ENCODE measurements at regions not wholly inside any gene's neighbourhood (a gene's known extent, or its start where the extent isn't known, plus 50 kb on each side); places are given as distances from the start of the nearest gene placed in this dataset.

DNA sequence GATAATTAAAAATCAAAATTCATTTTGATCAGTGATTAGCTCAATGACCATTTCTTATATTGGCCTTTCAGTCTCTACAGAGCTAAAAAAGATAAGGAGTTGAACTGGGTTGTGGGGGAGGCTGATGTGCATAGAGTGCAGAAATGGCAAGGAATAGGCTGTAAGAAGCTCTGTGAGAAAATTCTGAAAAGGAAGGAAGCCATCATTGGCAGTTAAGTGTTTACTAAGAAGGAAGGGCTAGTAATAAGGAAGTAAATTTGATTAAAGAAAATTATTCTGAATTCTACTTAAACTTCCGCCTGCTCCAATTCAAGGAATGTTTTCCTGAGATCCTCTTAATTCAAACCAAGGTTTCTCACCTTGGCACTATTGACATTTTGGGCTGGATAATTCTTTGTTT lies 187.5 kb downstream of the MZT1 start:
- H3K27me3 Mint-ChIP-seq, result no peaks in the 10 kb centered on the region
- H3K4me1 Mint-ChIP-seq, result no peaks in the 10 kb centered on the region
- H3K9me3 Mint-ChIP-seq, result peaks cover 4% of the 10 kb centered on the region
- H3K4me3 Mint-ChIP-seq, result no peak overlapping the region
- no peak for DNase-seq (ENCODE audit: low spot score in 2 of 2)
- no peak overlapping the region for H3K27ac Mint-ChIP-seq (ENCODE audit: low read depth)
- ATAC-seq (replicated peaks; ENCODE audit: extremely low read depth, poor library complexity, severe bottlenecking), result no peak
- no peaks in the 10 kb centered on the region for H3K36me3 Mint-ChIP-seq (ENCODE audit: insufficient read depth)

DNA sequence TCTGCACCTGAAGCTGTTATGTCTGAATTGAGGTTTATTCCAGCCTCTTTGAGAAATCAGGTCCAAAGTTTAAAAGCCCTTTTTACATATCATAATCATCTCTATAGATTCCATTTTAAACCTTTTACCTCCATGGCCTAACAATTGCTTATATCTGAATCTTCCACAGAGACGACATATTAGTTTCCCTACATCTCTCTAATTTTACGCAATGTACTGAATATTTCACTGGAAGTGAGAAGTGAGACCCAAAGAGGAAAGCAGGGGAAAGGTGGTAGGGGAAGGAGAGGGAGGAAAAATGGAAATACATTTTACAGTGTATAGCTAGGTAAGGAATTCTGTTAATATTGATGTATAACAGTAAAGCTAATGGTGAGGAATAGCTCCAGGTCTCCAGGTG lies 189.6 kb downstream of the MZT1 start:
- H3K27ac Mint-ChIP-seq (ENCODE audit: low read depth), result no peak overlapping the region
- ATAC-seq (replicated peaks; ENCODE audit: extremely low read depth, poor library complexity, severe bottlenecking) (no peak), DNase-seq (ENCODE audit: low spot score in 2 of 2) (no peak)
- H3K27me3 Mint-ChIP-seq, result no peaks in the 10 kb centered on the region
- H3K4me1 Mint-ChIP-seq, result no peaks in the 10 kb centered on the region
- no peak overlapping the region for H3K4me3 Mint-ChIP-seq
- no peaks in the 10 kb centered on the region for H3K9me3 Mint-ChIP-seq
- H3K36me3 Mint-ChIP-seq (ENCODE audit: insufficient read depth), result no peaks in the 10 kb centered on the region

DNA sequence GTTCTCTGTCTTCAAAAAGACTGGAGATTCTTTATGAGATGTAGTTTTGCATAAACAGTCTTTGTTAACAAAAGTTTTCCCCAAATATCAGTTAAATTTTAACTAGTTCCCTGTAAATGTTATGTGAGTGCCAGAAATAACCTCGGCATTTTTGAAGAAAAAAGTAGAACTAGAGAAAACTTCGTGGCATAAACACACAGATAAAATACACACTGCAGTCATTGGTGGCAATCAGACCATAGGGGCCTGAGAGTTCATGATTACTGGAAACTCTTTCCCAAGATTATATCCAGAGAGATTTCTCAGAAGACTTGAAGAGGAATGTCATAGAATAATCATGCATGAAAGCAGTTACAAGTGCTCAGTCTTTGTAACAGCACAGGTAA lies 190.0 kb downstream of the MZT1 start:
- Mint-ChIP-seq H3K27ac (ENCODE audit: low read depth) (no peak overlapping the region), H3K4me3 (no peak overlapping the region), H3K4me1 (no peaks in the 10 kb centered on the region), H3K36me3 (ENCODE audit: insufficient read depth) (no peaks in the 10 kb centered on the region), H3K27me3 (no peaks in the 10 kb centered on the region), H3K9me3 (no peaks in the 10 kb centered on the region)
- DNase-seq (ENCODE audit: low spot score in 2 of 2) (no peak), ATAC-seq (replicated peaks; ENCODE audit: extremely low read depth, poor library complexity, severe bottlenecking) (no peak)

DNA sequence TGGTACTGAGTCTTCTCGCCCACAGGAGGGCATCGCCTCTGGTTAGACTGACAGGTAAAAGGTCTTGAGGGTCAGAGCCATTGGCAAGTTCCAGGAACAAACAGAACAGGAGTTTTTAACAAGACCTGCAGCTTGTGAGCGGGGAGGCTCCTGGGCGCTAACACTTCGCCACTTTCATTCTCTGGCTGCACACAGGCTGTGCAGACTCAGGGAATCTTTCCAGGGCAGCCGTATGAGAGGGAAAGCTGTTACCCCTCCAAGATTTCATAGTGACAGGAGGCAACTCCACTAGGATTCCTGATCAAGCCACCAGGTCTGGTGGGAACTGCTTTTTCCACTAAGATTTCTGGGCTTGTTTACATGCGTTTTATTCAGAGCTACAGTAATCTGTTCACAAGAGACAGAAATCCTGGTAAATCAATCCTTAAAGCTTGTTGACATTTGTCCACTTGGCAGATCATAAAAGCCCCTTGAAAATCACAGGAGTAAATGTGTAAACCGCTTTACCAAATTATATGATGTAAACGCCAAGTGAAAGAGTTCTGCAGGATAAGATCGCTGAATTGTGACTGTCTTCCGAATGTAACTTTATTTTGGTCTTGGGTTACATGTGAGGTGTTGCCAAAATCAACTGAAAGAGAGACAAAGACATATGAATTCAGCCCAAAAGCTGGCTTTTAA lies 190.6 kb downstream of the MZT1 start:
- H3K36me3 Mint-ChIP-seq (ENCODE audit: insufficient read depth), result no peaks in the 10 kb centered on the region
- DNase-seq (ENCODE audit: low spot score in 2 of 2) (no peak), ATAC-seq (replicated peaks; ENCODE audit: extremely low read depth, poor library complexity, severe bottlenecking) (no peak)
- H3K27ac Mint-ChIP-seq (ENCODE audit: low read depth), result no peak overlapping the region
- H3K4me3 Mint-ChIP-seq, result no peak overlapping the region
- no peaks in the 10 kb centered on the region for H3K4me1 Mint-ChIP-seq
- no peaks in the 10 kb centered on the region for H3K27me3 Mint-ChIP-seq
- no peaks in the 10 kb centered on the region for H3K9me3 Mint-ChIP-seq

DNA sequence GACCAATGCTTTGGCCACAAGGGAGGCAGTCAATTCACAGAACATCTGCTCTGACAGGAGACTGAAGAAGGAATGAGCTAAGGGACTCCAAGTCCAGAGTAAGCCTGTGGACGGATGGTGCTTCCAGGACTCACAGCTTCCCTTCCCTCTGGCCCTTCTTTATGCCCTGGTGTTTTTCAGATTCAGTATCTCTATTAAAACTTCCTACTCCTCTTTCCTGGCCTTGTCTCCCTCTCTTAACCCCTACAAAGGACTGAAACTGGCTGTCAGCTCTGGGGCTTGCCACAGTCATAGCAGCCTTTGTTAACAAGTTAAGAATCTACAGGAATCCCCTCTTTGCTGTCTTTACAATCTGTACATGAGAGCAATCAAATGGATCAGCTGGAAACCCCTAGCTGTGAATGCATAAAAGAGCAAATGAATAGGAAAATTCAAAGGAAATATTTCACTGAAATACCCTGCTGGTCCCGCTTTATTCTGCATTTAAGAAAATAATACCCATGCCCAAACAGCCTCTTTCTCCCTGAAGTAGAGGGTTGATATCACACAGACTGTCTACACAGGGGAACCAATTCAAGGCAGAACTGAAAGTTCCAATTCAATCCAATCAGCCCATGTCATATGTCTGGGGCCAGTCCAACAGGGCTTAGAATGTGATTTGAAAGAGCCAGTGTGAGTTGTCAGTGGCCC lies 192.3 kb downstream of the MZT1 start:
- Mint-ChIP-seq H3K4me3 (no peak overlapping the region), H3K9me3 (no peaks in the 10 kb centered on the region), H3K27ac (ENCODE audit: low read depth) (no peak overlapping the region), H3K27me3 (no peaks in the 10 kb centered on the region), H3K4me1 (no peaks in the 10 kb centered on the region), H3K36me3 (ENCODE audit: insufficient read depth) (no peaks in the 10 kb centered on the region)
- DNase-seq (ENCODE audit: low spot score in 2 of 2) (no peak), ATAC-seq (replicated peaks; ENCODE audit: extremely low read depth, poor library complexity, severe bottlenecking) (no peak)

DNA sequence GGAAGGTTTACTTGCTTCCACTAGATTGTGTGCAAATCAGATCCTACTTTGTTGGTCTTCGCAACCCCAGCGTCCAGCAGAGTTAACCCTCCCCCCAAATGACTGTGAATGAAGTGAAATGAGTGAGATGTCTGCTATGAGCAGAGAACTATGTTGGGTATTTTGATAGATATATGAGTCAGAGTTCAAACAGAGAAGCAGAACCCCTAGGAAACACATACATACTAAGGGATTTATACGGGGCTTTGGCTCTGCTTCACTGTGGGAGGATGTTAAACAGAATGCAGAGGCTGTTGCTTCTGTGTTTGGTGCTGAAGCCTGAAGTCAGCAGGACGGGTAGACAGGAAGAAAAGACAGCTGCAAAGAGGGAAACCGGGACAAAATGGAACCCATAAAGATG lies 197.0 kb downstream of the MZT1 start:
- H3K9me3 Mint-ChIP-seq, result no peaks in the 10 kb centered on the region
- no peaks in the 10 kb centered on the region for H3K27me3 Mint-ChIP-seq
- ATAC-seq (replicated peaks; ENCODE audit: extremely low read depth, poor library complexity, severe bottlenecking) (no peak), DNase-seq (ENCODE audit: low spot score in 2 of 2) (no peak)
- no peaks in the 10 kb centered on the region for H3K4me1 Mint-ChIP-seq
- no peak overlapping the region for H3K4me3 Mint-ChIP-seq
- no peak overlapping the region for H3K27ac Mint-ChIP-seq (ENCODE audit: low read depth)
- H3K36me3 Mint-ChIP-seq (ENCODE audit: insufficient read depth), result no peaks in the 10 kb centered on the region

DNA sequence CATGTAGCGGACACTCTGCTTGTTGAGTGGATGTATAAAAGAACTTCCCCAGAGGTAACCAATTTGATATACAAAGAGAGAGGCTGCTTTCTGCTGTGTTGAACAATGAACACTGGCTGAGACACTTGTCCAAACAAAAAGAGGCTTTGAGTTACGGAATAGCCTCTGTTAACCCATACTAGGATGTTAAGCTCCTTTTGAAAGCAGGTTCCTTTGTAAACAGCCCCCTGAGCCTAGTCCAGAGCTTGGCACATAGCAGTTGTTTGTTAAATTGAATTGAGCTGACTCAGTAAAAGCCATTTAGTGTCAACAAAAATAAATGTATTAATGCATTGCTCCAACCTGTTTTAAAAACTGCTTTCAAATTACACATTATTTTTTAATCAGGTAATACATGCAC lies 200.1 kb downstream of the MZT1 start:
- no peak overlapping the region for H3K4me3 Mint-ChIP-seq
- H3K9me3 Mint-ChIP-seq, result no peaks in the 10 kb centered on the region
- ATAC-seq (replicated peaks; ENCODE audit: extremely low read depth, poor library complexity, severe bottlenecking) (no peak), DNase-seq (ENCODE audit: low spot score in 2 of 2) (no peak)
- H3K4me1 Mint-ChIP-seq, result no peaks in the 10 kb centered on the region
- no peak overlapping the region for H3K27ac Mint-ChIP-seq (ENCODE audit: low read depth)
- no peaks in the 10 kb centered on the region for H3K36me3 Mint-ChIP-seq (ENCODE audit: insufficient read depth)
- peaks cover 6% of the 10 kb centered on the region for H3K27me3 Mint-ChIP-seq

DNA sequence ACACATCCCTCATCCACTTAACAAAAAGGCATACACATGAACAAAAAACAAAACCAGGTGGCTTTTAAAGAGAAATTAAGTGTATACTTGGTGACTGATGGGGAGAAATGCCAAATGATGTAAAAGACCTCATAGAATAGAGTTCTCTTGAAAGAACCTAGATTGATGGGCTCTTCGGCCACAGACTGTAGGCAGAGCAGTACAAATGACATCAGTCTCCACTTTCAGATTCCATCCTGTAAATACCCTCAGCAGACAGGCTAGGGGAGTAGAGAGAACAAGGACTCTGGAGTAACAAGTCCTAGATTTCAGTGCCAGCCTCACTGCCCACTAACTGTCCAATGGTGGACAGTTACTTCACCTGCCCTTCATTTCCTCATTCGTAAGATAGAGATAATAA lies 203.8 kb downstream of the MZT1 start:
- H3K4me3 Mint-ChIP-seq, result no peak overlapping the region
- DNase-seq (ENCODE audit: low spot score in 2 of 2) (no peak), ATAC-seq (replicated peaks; ENCODE audit: extremely low read depth, poor library complexity, severe bottlenecking) (no peak)
- peaks cover 1% of the 10 kb centered on the region for H3K36me3 Mint-ChIP-seq (ENCODE audit: insufficient read depth)
- H3K27ac Mint-ChIP-seq (ENCODE audit: low read depth), result no peak overlapping the region
- no peaks in the 10 kb centered on the region for H3K9me3 Mint-ChIP-seq
- peaks cover 6% of the 10 kb centered on the region for H3K27me3 Mint-ChIP-seq
- no peaks in the 10 kb centered on the region for H3K4me1 Mint-ChIP-seq

DNA sequence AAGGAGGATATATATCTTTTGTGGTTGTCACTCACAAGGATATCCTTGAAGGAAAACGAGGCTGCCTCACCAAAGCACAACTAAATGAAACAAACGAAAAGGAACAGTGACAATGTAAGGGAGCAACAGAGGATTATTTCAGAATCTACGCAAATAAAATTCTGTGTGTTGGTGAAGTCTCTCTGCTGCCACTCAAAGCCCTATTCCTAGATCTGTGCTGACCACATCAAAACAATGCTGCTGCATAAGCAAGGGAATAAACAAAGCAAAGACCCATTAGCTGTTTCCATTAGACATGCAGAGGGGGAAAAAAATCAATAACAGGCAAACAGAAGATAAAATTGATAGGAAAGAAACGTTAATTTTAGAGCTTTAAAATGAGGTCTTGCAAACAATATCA lies 204.4 kb downstream of the MZT1 start:
- no peaks in the 10 kb centered on the region for H3K4me1 Mint-ChIP-seq
- H3K36me3 Mint-ChIP-seq (ENCODE audit: insufficient read depth), result peaks cover 1% of the 10 kb centered on the region
- DNase-seq (ENCODE audit: low spot score in 2 of 2) (no peak), ATAC-seq (replicated peaks; ENCODE audit: extremely low read depth, poor library complexity, severe bottlenecking) (no peak)
- H3K9me3 Mint-ChIP-seq, result no peaks in the 10 kb centered on the region
- H3K27ac Mint-ChIP-seq (ENCODE audit: low read depth), result no peak overlapping the region
- no peak overlapping the region for H3K4me3 Mint-ChIP-seq
- H3K27me3 Mint-ChIP-seq, result peaks cover 6% of the 10 kb centered on the region

DNA sequence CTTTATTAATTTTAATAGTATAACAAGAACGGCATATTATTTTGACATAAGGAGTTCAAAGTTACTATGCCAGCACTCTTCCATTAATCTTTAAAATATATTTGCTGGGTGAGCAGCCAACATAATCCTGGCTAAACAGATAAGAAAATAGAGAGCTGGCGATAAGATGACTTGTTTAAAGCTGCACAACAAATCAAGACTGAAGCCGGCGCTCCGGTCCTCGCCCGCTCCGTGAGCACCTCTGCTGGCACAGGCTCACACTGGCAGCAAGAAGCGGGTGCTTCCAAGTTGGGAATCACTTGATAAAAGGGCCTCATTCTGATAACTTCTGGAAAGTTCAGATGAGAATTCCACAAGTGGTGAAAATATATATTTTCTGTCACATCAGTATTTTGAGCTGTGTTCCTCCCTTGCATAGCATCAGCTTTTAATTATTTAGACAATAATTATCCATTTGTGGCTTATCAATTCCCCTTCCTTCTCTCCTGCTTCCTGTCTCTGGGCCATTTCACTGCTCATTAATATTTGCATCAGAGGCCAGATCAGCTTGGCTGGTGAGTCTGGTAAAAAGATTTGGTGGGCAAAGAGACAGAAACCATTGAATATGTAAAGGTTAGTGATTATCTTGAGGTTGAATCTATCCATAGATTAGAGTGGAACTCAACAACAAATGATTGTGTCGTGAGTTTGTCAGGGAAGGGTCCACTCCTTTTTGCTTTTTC lies 205.3 kb downstream of the MZT1 start:
- Mint-ChIP-seq H3K27me3 (peaks cover 6% of the 10 kb centered on the region), H3K4me1 (no peaks in the 10 kb centered on the region), H3K4me3 (no peak overlapping the region), H3K27ac (ENCODE audit: low read depth) (no peak overlapping the region), H3K9me3 (no peaks in the 10 kb centered on the region), H3K36me3 (ENCODE audit: insufficient read depth) (peaks cover 1% of the 10 kb centered on the region)
- DNase-seq (ENCODE audit: low spot score in 2 of 2), result no peak
- no peak for ATAC-seq (replicated peaks; ENCODE audit: extremely low read depth, poor library complexity, severe bottlenecking)

DNA sequence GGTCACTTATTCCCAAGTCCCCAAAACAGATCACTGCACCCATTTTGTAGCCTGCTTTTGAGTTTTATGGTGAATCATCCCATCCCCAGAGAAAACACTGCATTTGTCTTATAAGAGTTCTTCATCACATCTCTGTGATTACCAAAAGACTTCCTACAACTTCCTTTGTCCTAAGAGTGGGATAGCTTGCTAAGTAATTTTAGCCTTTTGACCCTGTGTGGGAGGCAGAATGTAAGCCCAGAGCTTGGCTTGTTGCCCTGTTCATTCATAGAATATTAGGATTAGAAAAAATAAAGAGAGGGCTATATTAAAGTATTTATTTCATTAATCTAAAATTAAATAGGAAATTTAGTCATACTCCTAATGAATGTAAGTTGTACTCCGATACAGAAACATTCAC lies 213.3 kb downstream of the MZT1 start:
- no peak overlapping the region for H3K27ac Mint-ChIP-seq (ENCODE audit: low read depth)
- peaks cover 2% of the 10 kb centered on the region for H3K36me3 Mint-ChIP-seq (ENCODE audit: insufficient read depth)
- H3K4me1 Mint-ChIP-seq, result no peaks in the 10 kb centered on the region
- H3K27me3 Mint-ChIP-seq, result no peaks in the 10 kb centered on the region
- DNase-seq (ENCODE audit: low spot score in 2 of 2) (no peak), ATAC-seq (replicated peaks; ENCODE audit: extremely low read depth, poor library complexity, severe bottlenecking) (no peak)
- no peaks in the 10 kb centered on the region for H3K9me3 Mint-ChIP-seq
- H3K4me3 Mint-ChIP-seq, result no peak overlapping the region

DNA sequence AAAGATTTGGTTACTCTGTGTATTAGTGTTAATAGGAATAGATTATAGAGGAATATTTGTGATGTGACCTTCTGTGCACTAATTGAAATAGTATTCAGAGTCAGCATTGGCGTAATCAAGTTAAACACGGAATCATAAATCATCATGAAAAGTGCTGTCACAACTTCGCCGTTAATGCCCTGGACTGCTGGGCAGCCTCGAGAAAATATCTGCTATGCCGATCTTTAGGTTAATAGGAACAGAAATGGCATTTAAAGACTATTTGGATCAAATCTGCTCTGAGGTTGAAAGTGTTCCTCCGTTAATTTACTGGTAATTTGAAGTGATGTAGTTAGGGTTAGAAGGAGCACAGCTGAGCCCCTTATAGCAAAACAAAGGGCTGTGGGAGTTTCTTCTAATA lies 219.0 kb downstream of the MZT1 start:
- H3K4me3 Mint-ChIP-seq, result no peak overlapping the region
- peaks cover 2% of the 10 kb centered on the region for H3K36me3 Mint-ChIP-seq (ENCODE audit: insufficient read depth)
- H3K27ac Mint-ChIP-seq (ENCODE audit: low read depth), result no peak overlapping the region
- no peak for ATAC-seq (replicated peaks; ENCODE audit: extremely low read depth, poor library complexity, severe bottlenecking)
- no peaks in the 10 kb centered on the region for H3K9me3 Mint-ChIP-seq
- no peaks in the 10 kb centered on the region for H3K27me3 Mint-ChIP-seq
- H3K4me1 Mint-ChIP-seq, result no peaks in the 10 kb centered on the region
- no peak for DNase-seq (ENCODE audit: low spot score in 2 of 2)
